ENCODE measurements at regions not wholly inside any gene's neighbourhood (a gene's known extent, or its start where the extent isn't known, plus 50 kb on each side); places are given as distances from the start of the nearest gene placed in this dataset.

GRCh38 chr2:55811048-55811447 is 112.5 kb downstream of the EFEMP1 start:
- TF ChIP-seq CTCF (conservative IDR thresholded peaks at IDR 0.05; ENCODE audit: low read depth, low read length): no peak
- TF ChIP-seq EZH2 (IDR thresholded peaks at IDR 0.05; ENCODE audit: low read length, unreplicated experiment): no peak
